H9 (cell line): ENCODE measurements at regions not wholly inside any gene's neighbourhood (a gene's known extent, or its start where the extent isn't known, plus 50 kb on each side); places are given as distances from the start of the nearest gene placed in this dataset.

Experiments
- DNase-seq: peaks from one replicate; pipeline ENCODE4 v3.0.0-alpha.2; 2017
- H2AFZ ChIP-seq: one replicate; pipeline ENCODE4 v1.6.1; 2013; ENCODE audit warnings: mild to moderate bottlenecking, low read length, control low read depth, moderate library complexity
- H2AK5ac ChIP-seq: 2 replicates; pipeline ENCODE4 v1.6.1; 2013; ENCODE audit warnings: low read length, control low read depth, mixed read lengths; ENCODE audit not compliant: insufficient read length
- H2BK120ac ChIP-seq: one replicate; pipeline ENCODE4 v1.6.1; 2013; ENCODE audit warnings: low read depth, mild to moderate bottlenecking, low read length, control low read depth, inconsistent platforms; ENCODE audit not compliant: poor library complexity, severe bottlenecking
- H2BK12ac ChIP-seq: 2 replicates; pipeline ENCODE4 v1.6.1; 2013; ENCODE audit warnings: low read length, control low read depth, mixed read lengths, low read depth; ENCODE audit not compliant: insufficient read length
- H2BK15ac ChIP-seq: 2 replicates; pipeline ENCODE4 v1.6.1; 2013; ENCODE audit warnings: low read depth, low read length, control low read depth
- H2BK20ac ChIP-seq: one replicate; pipeline ENCODE4 v1.6.1; 2013; ENCODE audit warnings: low read depth, mild to moderate bottlenecking, low read length, control low read depth, inconsistent platforms; ENCODE audit not compliant: poor library complexity, severe bottlenecking
- H2BK5ac ChIP-seq: 2 replicates; pipeline ENCODE4 v1.6.1; 2013; ENCODE audit warnings: low read length, control low read depth, mixed read lengths; ENCODE audit not compliant: insufficient read length
- H3K14ac ChIP-seq: 2 replicates; pipeline ENCODE4 v1.6.1; 2013; ENCODE audit warnings: low read length, control low read depth; ENCODE audit not compliant: insufficient read depth
- H3K18ac ChIP-seq: 2 replicates; pipeline ENCODE4 v1.6.1; 2013; ENCODE audit warnings: low read depth, mild to moderate bottlenecking, mixed read lengths, low read length, control low read depth; ENCODE audit not compliant: insufficient read length
- H3K23ac ChIP-seq: 2 replicates; pipeline ENCODE4 v1.6.1; 2013; ENCODE audit warnings: low read length, control low read depth, mixed read lengths, low read depth; ENCODE audit not compliant: insufficient read length
- H3K23me2 ChIP-seq: 2 replicates; pipeline ENCODE4 v1.6.1; 2013; ENCODE audit warnings: low read depth, mild to moderate bottlenecking, mixed read lengths, low read length, control low read depth; ENCODE audit not compliant: insufficient read length, poor library complexity, severe bottlenecking
- H3K27ac ChIP-seq: 2 replicates; pipeline ENCODE4 v1.5.1; 2013; ENCODE audit warnings: low read length, control low read depth, mixed read lengths, low read depth; ENCODE audit not compliant: insufficient read length
- H3K27me3 ChIP-seq: 2 replicates; pipeline ENCODE4 v1.6.1; 2013; ENCODE audit warnings: low read length, control low read depth, inconsistent platforms; ENCODE audit not compliant: insufficient read depth
- H3K4ac ChIP-seq: 2 replicates; pipeline ENCODE4 v1.6.1; 2013; ENCODE audit warnings: low read depth, mild to moderate bottlenecking, control low read depth, inconsistent platforms, low read length, moderate library complexity
- H3K4me1 ChIP-seq: 2 replicates; pipeline ENCODE4 v1.6.1; 2013; ENCODE audit warnings: low read length, control low read depth, inconsistent platforms; ENCODE audit not compliant: insufficient read depth
- H3K4me2 ChIP-seq: 2 replicates; pipeline ENCODE4 v1.6.1; 2013; ENCODE audit warnings: low read length, control low read depth, mixed read lengths; ENCODE audit not compliant: insufficient read length, insufficient read depth
- H3K56ac ChIP-seq: 2 replicates; pipeline ENCODE4 v1.6.1; 2013; ENCODE audit warnings: low read depth, mild to moderate bottlenecking, mixed read lengths, low read length, control low read depth; ENCODE audit not compliant: insufficient read length
- H3K79me1 ChIP-seq: 2 replicates; pipeline ENCODE4 v1.6.1; 2013; ENCODE audit warnings: low read depth, mild to moderate bottlenecking, moderate library complexity, low read length, control low read depth, inconsistent platforms; ENCODE audit not compliant: insufficient read depth, poor library complexity, severe bottlenecking
- H3K79me2 ChIP-seq: 2 replicates; pipeline ENCODE4 v1.6.1; 2013; ENCODE audit warnings: low read length, control low read depth, inconsistent platforms; ENCODE audit not compliant: insufficient read depth
- H3K9ac ChIP-seq: 2 replicates; pipeline ENCODE4 v1.6.1; 2013; ENCODE audit warnings: low read length, control low read depth, mixed read lengths; ENCODE audit not compliant: insufficient read length; ENCODE audit errors: extremely low read depth
- H3K9me3 ChIP-seq: one replicate; pipeline ENCODE4 v1.6.1; 2013; ENCODE audit warnings: low read depth, low read length, inconsistent platforms; ENCODE audit not compliant: control insufficient read depth
- H3T11ph ChIP-seq: one replicate; pipeline ENCODE4 v1.6.1; 2013; ENCODE audit warnings: mild to moderate bottlenecking, low read length, control low read depth, inconsistent platforms
- H4K20me1 ChIP-seq: one replicate; pipeline ENCODE4 v1.6.1; 2013; ENCODE audit not compliant: control insufficient read depth, insufficient read length, insufficient read depth
- H4K5ac ChIP-seq: 2 replicates; pipeline ENCODE4 v1.6.1; 2013; ENCODE audit warnings: low read depth, mild to moderate bottlenecking, mixed read lengths, low read length, control low read depth; ENCODE audit not compliant: insufficient read length
- H4K8ac ChIP-seq: replicated peaks from 2 replicates; pipeline ENCODE4 v1.6.1; 2013; ENCODE audit warnings: low read length, control low read depth, mixed read lengths, low read depth; ENCODE audit not compliant: insufficient read length
- H4K91ac ChIP-seq: 2 replicates; pipeline ENCODE4 v1.6.1; 2013; ENCODE audit warnings: low read depth, mild to moderate bottlenecking, moderate library complexity, mixed read lengths, low read length, control low read depth; ENCODE audit not compliant: insufficient read length
- H3K27ac Mint-ChIP-seq, 3 experiments: 2 replicates in 2 of 3; 3 replicates in 1 of 3; pipeline ENCODE4 v1.8.0; 2020 to 2021; ENCODE audit warnings: mixed read lengths in 3 of 3, mild to moderate bottlenecking in 1 of 3, moderate library complexity in 1 of 3
- H3K27me3 Mint-ChIP-seq: 2 replicates; pipeline ENCODE4 v1.8.0; 2021; ENCODE audit warnings: low read depth, mild to moderate bottlenecking, moderate library complexity, mixed read lengths
- H3K36me3 Mint-ChIP-seq, 3 experiments: 2 replicates in 2 of 3; 3 replicates in 1 of 3; pipeline ENCODE4 v1.8.0; 2020 to 2021; ENCODE audit warnings: low read depth in 3 of 3, mixed read lengths in 3 of 3; ENCODE audit not compliant: insufficient read depth in 1 of 3
- H3K4me1 Mint-ChIP-seq, 2 experiments: 2 replicates each; pipeline ENCODE4 v1.8.0; 2020; ENCODE audit warnings: mixed read lengths in 2 of 2
- H3K4me3 Mint-ChIP-seq, 2 experiments: 2 replicates in 1 of 2; 3 replicates in 1 of 2; pipeline ENCODE4 v1.8.0; 2020 to 2021; ENCODE audit warnings: mild to moderate bottlenecking in 2 of 2, mixed read lengths in 2 of 2, moderate library complexity in 1 of 2
- H3K9me3 Mint-ChIP-seq, 2 experiments: 2 replicates in 1 of 2; 3 replicates in 1 of 2; pipeline ENCODE4 v1.8.0; 2020; ENCODE audit warnings: mild to moderate bottlenecking in 2 of 2, mixed read lengths in 2 of 2, moderate library complexity in 1 of 2
- CTCF ChIP-seq: fragments of 200-600 bp; sonication (generic); conservative IDR thresholded peaks from 3 replicates; pipeline ENCODE4 v1.8.0; 2021; ENCODE audit warnings: antibody characterized with exemption, mild to moderate bottlenecking
- WGBS: extraction: QIAGEN DNeasy Blood & Tissue Kit; methylation state at CpG from one replicate; pipeline ENCODE4 v1.1.7; 2013; ENCODE audit warnings: missing lambda C conversion rate, low lambda C conversion rate, mixed read lengths; ENCODE audit not compliant: insufficient read length; ENCODE audit errors: extremely low coverage; 5-methylcytosine and 5-hydroxymethylcytosine counted together

DNA sequence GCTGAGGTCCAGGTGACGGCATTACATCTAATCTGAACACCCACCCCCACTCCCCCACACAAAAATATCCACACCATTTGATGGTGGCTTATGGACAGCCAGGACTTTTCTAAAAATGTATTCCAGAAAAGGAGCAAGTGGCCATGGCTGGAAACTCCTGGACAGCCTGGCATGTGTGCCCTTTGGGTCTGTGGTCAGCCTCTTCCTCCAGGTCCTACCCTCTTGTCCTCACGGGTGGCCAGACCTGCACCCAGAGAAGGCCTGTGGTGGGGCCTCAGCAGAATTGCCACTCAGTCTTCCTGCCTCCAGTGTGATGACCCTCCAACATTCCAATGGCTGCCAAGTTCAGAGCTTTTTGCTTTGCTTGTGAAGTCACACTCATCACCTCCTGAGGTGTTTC, 600.6 kb downstream of the AJAP1 start:
- H3K79me1 ChIP-seq: no peaks in the 10 kb centered on the region
- H4K20me1 ChIP-seq: no peaks in the 10 kb centered on the region
- H3K9me3 ChIP-seq: peaks cover 3% of the 10 kb centered on the region
- no CpG with 5 or more reads among the region's 2 CpGs for WGBS
- H2BK15ac ChIP-seq: no peak overlapping the region
- no peak overlapping the region for H3K27ac ChIP-seq
- Mint-ChIP-seq H3K4me3 (no peak overlapping the region), H3K27me3 (peaks cover 38% of the 10 kb centered on the region), H3K9me3 (peaks cover 26 to 29% of the 10 kb centered on the region in 2 experiments), H3K36me3 (peaks cover 16 to 18% (median 17%) of the 10 kb centered on the region in 3 experiments), H3K4me1 (no peaks in the 10 kb centered on the region), H3K27ac (no peak overlapping the region; a peak in 1 of 7 replicates)
- no peak overlapping the region for H4K91ac ChIP-seq
- H2BK20ac ChIP-seq: no peak overlapping the region
- H3K79me2 ChIP-seq: no peaks in the 10 kb centered on the region
- H2BK120ac ChIP-seq: no peak overlapping the region
- no peak overlapping the region for H3K23ac ChIP-seq
- no peak overlapping the region for H2AK5ac ChIP-seq
- H3K18ac ChIP-seq: no peak overlapping the region
- DNase-seq: no peak
- no peak overlapping the region for H3K4me2 ChIP-seq
- no peak overlapping the region for H3K9ac ChIP-seq
- no peak overlapping the region for H3K4ac ChIP-seq
- H2AFZ ChIP-seq: no peak overlapping the region
- H3K14ac ChIP-seq: no peak overlapping the region
- no peak overlapping the region for H4K8ac ChIP-seq
- no peaks in the 10 kb centered on the region for H3K4me1 ChIP-seq
- no peak overlapping the region for H2BK5ac ChIP-seq
- TF ChIP-seq CTCF: no peak
- H3K56ac ChIP-seq: no peak overlapping the region
- no peak overlapping the region for H3T11ph ChIP-seq
- H4K5ac ChIP-seq: no peak overlapping the region
- H2BK12ac ChIP-seq: no peak overlapping the region
- H3K23me2 ChIP-seq: no peaks in the 10 kb centered on the region
- H3K27me3 ChIP-seq: no peaks in the 10 kb centered on the region
